Suprapubic skin (tissue), 3 donors: ENCODE measurements at regions not wholly inside any gene's neighbourhood (a gene's known extent, or its start where the extent isn't known, plus 50 kb on each side); places are given as distances from the start of the nearest gene placed in this dataset.

Source experiments
- CTCF ChIP-seq, 2 donors: fragments of 200-600 bp in 1 of 2; fragments of 450-650 bp in 1 of 2; sonication (generic) in 1 of 2; IDR thresholded peaks; one replicate each; pipeline ENCODE4 v1.5.1; 2016 to 2019; ENCODE audit warnings: antibody characterized with exemption in 2 of 2, mild to moderate bottlenecking in 1 of 2, moderate library complexity in 1 of 2
- POLR2AphosphoS5 ChIP-seq, 3 donors: sonication (generic); formaldehyde crosslinking; IDR thresholded peaks; one replicate each; pipeline ENCODE4 v1.6.1; 2017; ENCODE audit warnings: antibody characterized with exemption in 3 of 3

- TF ChIP-seq CTCF (IDR thresholded peaks at IDR 0.05) = no peak
- no peak for TF ChIP-seq POLR2AphosphoS5 (IDR thresholded peaks at IDR 0.05)
These were observed 993.5 kb upstream of the PRKX start for GRCh38 chrX:4706961-4707360.
